ENCODE measurements at regions not wholly inside any gene's neighbourhood (a gene's known extent, or its start where the extent isn't known, plus 50 kb on each side); places are given as distances from the start of the nearest gene placed in this dataset.

GRCh38 chr2:21449881-21450280 is 326.1 kb downstream of the TDRD15 start:
- TF ChIP-seq, protein P1, sequence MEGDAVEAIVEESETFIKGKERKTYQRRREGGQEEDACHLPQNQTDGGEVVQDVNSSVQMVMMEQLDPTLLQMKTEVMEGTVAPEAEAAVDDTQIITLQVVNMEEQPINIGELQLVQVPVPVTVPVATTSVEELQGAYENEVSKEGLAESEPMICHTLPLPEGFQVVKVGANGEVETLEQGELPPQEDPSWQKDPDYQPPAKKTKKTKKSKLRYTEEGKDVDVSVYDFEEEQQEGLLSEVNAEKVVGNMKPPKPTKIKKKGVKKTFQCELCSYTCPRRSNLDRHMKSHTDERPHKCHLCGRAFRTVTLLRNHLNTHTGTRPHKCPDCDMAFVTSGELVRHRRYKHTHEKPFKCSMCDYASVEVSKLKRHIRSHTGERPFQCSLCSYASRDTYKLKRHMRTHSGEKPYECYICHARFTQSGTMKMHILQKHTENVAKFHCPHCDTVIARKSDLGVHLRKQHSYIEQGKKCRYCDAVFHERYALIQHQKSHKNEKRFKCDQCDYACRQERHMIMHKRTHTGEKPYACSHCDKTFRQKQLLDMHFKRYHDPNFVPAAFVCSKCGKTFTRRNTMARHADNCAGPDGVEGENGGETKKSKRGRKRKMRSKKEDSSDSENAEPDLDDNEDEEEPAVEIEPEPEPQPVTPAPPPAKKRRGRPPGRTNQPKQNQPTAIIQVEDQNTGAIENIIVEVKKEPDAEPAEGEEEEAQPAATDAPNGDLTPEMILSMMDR (IDR thresholded peaks at IDR 0.05; ENCODE audit: low read depth, low read length), result no peak
- H3K4me3 ChIP-seq (ENCODE audit: low read depth, low read length), result no peak overlapping the region

DNA sequence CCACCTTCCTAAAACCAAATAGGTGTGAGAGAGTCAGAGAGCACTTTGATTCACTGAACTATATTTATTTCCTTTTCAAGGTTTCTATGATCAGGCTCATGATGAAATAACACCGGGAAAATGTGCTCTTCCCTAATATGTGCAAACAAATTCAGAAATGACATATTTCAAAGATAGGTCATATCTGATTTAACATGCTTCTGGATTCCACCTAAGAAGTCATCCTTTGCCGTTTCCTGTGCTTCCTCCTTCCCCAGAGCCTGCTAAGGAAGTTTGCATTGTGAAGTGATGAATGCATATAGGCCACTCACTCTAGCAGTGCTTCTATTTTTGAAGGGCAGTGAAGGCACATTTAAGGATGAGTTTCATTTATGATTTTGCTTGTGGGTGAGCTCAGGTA is 327.6 kb downstream of the TDRD15 start:
- no peak overlapping the region for H3K4me3 ChIP-seq (ENCODE audit: low read depth, low read length)
- TF ChIP-seq, protein P1 (IDR thresholded peaks at IDR 0.05; ENCODE audit: low read depth, low read length), result no peak

GRCh38 chr2:21452263-21452662 is 328.5 kb downstream of the TDRD15 start:
- TF ChIP-seq, protein P1 (IDR thresholded peaks at IDR 0.05; ENCODE audit: low read depth, low read length), result no peak
- no peak overlapping the region for H3K4me3 ChIP-seq (ENCODE audit: low read depth, low read length)

DNA sequence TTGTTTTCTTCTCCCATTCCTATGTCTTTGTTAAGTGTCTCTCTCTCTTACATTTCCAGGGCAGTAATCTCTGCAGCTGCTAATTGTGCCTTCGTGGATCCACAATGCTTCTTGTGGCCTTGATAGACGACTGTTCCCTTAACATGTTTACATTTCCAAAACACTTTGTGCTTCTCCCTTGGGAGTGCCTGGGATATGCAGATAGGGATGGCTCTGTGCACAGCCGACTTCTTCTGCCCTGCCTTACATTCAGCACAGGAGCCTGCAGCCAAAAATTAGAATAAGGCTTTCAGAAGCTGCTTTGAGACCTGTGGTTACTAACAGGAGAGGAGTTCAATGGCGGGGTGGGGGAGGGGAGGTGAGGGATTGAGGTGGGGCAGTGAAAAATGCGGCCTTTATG is 328.9 kb downstream of the TDRD15 start:
- no peak overlapping the region for H3K4me3 ChIP-seq (ENCODE audit: low read depth, low read length)
- TF ChIP-seq, protein P1 (IDR thresholded peaks at IDR 0.05; ENCODE audit: low read depth, low read length), result no peak

DNA sequence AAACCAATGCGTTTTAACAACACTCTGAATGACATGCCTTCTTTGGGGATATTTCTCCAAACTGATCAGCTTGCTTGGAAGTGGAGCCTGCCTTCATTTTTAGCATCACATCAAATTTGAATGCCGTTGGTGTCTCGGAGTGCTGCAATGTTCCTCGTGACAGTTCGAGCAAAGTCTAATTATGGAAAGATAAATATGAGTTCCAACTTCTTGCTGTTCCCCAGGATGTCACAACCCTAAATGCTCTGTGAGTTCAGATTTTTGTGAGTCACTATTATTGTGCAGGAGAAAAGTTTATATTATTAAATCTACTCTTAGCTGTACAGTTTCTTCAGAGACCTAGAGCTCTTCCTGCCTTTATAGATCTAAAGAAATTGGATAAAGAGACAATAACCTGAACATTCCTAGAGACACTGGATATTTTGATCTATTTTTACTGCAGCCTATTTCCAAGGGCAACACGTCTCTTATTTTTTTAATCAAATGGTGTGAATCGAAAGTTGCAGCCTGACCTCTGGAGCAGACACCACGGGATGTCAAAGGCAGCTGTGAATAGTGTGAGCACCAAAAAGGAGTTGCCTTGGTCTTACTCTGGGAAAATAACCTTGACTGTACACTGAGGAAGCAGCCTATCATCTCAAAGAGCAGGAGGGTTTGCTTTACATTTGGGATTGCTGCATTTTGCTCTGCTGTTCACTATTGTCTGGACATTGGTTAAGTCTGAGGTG is 330.1 kb downstream of the TDRD15 start:
- TF ChIP-seq, protein P1 (IDR thresholded peaks at IDR 0.05; ENCODE audit: low read depth, low read length), result no peak
- H3K4me3 ChIP-seq (ENCODE audit: low read depth, low read length), result no peak overlapping the region

GRCh38 chr2:21454839-21455238 is 331.1 kb downstream of the TDRD15 start:
- TF ChIP-seq, protein P1 (IDR thresholded peaks at IDR 0.05; ENCODE audit: low read depth, low read length), result no peak
- no peak overlapping the region for H3K4me3 ChIP-seq (ENCODE audit: low read depth, low read length)

DNA sequence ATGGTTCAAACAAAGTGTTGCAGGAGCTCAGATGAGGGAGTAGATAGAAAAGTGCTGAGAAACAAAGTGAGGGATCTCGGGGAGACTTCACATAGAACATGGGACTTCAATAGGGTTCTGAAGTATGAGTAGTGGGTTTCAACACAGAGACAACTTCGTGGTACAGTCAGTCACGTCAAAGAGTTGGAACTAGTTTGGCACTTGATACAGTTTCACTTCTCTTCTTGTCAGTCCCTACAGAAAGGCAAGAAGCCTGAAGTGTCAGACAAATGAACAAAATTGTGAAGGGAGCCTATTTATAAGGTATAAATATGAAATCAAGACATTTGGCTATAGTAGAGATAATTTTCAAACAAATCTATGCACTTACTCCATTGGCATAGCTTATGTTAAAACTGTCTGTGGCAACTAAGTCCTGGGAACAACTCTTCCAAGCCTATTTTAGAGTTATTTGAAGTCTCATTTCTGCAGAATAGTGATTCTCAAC is 338.0 kb downstream of the TDRD15 start:
- TF ChIP-seq, protein P1 (IDR thresholded peaks at IDR 0.05; ENCODE audit: low read depth, low read length), result no peak
- H3K4me3 ChIP-seq (ENCODE audit: low read depth, low read length), result no peak overlapping the region
